GM21360 (cell line): ENCODE measurements at regions not wholly inside any gene's neighbourhood (a gene's known extent, or its start where the extent isn't known, plus 50 kb on each side); places are given as distances from the start of the nearest gene placed in this dataset.
"Not testable (repeated sequence)": the region's sequence is repeated elsewhere in the genome, so short reads cannot be mapped to it uniquely, and the experiment has no call there.

Source experiments
- ATAC-seq: cut with Tn5 transposase; IDR thresholded peaks from one replicate; pipeline ENCODE4 v1.9.1; 2021; ENCODE audit warnings: mild to moderate bottlenecking, moderate library complexity; ENCODE audit not compliant: unreplicated experiment

- not testable (repeated sequence) for ATAC-seq
Observed at GRCh38 chr15:84360902-84361301, 125.3 kb downstream of the GOLGA6L4 start.

- not testable (repeated sequence) for ATAC-seq
Observed at GRCh38 chr15:84384421-84384820, 148.8 kb downstream of the GOLGA6L4 start.

DNA sequence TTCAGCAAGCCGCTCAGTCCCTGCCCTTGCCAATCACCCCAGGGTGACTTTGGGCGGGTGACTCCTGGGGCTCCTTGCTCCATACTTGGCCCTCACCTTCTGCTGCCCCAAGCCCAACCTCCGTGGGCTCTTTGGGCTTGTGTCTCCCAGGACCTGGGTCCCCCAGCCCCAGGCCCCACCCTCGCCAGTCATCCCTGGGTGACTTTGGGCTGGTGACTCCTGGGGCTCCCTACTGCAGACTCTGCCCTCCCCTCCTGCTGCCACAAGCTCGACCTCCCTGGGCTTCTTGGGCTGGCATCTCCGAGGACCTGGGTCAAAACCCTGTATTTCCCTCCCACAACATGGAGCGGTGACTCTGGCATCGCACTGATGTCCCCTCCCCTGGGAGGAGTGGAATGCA, 151.5 kb downstream of the GOLGA6L4 start:
- no peak for ATAC-seq

GRCh38 chr15:84388201-84388600, 152.6 kb downstream of the GOLGA6L4 start:
- ATAC-seq, result not testable (repeated sequence)

DNA sequence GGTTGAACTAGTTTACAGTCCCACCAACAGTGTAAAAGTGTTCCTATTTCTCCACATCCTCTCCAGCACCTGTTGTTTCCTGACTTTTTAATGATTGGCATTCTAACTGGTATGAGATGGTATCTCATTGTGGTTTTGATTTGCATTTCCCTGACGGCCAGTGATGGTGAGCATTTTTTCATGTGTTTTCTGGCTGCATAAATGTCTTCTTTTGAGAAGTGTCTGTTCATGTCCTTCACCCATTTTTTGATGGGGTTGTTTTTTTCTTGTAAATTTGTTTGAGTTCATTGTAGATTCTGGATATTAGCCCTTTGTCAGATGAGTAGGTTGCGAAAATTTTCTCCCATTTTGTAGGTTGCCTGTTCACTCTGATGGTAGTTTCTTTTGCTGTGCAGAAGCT, 153.1 kb downstream of the GOLGA6L4 start:
- ATAC-seq, result not testable (repeated sequence)

DNA sequence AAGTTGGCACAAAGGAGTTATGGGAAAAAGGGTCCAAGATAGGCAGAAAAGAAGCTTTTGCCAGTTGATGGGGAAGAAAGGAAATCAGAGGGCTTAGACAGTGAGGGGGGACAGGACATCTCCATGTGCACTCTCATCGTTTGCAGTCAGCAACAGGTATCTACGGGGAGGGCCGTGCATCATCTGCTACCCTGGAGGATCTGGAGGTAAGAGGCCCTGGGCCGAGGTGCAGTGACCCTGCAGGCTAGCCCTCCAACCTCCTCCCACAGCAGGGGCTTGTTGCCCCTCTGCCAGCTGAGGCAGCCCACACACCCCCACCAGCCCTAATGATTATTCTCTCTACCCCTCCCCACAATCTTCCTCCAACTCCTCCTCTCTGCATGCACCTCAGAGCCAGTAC, 154.8 kb downstream of the GOLGA6L4 start:
- not testable (repeated sequence) for ATAC-seq

- no peak for ATAC-seq
Observed at GRCh38 chr15:84391191-84391590, 155.6 kb downstream of the GOLGA6L4 start.

- not testable (repeated sequence) for ATAC-seq
Observed at GRCh38 chr15:84392020-84392419, 156.4 kb downstream of the GOLGA6L4 start.

DNA sequence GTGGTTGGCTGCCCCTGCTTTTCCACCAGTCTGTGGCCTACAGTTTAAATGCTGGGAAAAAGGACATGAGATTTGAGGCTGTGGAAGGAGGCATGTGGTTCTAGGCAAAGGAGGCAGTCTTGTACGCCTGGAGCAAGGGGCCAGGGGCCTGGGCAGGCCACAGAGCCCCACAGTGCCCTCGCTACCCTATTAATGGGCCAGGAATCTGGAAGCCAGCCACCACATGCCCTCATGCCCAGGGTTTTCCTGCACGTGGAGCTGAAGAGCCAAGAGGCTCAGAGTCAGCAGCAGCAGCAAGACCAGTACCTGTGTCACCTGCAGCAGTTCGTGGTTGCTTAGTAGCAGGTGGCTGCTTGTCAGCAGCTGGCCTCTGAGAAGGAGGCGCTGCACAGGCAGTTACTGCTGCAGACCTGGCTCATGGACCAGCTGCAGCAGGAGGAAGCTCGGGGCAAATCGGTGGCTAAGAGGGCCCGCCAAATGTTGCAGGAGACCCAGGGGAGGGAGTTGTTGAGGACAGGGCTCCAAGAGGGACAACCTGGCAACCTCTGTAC, 157.9 kb downstream of the GOLGA6L4 start:
- not testable (repeated sequence) for ATAC-seq

DNA sequence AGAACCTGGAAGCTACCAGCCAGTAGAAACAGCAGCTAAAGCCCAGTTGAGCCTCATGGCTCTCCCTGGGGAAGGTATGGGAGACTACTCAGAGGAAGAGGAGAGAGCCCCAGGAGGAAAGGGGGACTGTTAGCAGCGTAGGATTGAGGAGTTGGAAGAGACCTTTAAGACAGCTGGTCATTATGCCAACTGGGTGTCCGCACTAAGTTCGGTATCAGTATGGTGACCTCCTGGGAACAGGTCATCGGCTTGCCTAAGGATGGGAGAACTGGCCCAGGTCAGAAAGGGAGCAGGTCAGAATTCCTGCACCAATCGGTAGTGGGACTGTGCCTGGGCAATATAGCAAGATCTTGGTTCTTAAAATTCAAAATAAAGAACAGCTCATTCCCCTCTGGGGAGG, 158.4 kb downstream of the GOLGA6L4 start:
- not testable (repeated sequence) for ATAC-seq

DNA sequence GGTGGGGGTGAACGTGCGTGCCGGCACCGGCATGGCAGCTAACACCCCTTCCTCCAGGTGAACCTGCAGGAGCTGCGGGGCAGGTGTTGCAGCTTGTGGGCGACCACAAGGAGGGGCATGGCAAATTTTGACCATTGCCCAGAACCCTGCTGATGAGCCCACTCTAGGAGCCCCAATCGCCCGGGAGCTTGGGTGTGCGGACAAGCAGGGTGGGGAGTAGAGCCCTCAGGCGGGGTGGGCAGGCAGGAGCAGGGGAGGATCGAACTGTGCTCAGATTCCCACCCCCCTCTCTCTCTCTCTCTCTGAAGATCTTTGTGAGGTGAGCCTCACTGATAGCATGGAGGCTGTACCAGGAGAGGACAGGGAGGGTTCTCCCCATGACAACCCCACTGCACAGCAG, 159.8 kb downstream of the GOLGA6L4 start:
- not testable (repeated sequence) for ATAC-seq

GRCh38 chr15:84395881-84396280, 160.3 kb downstream of the GOLGA6L4 start:
- ATAC-seq, result not testable (repeated sequence)

GRCh38 chr15:84397066-84397465, 161.5 kb downstream of the GOLGA6L4 start:
- ATAC-seq, result not testable (repeated sequence)

- not testable (repeated sequence) for ATAC-seq
Observed at GRCh38 chr15:84398087-84398486, 162.5 kb downstream of the GOLGA6L4 start.

GRCh38 chr15:84398763-84399701, 163.5 kb downstream of the GOLGA6L4 start:
- no peak for ATAC-seq

GRCh38 chr15:84400017-84400740, 164.6 kb downstream of the GOLGA6L4 start:
- no peak for ATAC-seq

DNA sequence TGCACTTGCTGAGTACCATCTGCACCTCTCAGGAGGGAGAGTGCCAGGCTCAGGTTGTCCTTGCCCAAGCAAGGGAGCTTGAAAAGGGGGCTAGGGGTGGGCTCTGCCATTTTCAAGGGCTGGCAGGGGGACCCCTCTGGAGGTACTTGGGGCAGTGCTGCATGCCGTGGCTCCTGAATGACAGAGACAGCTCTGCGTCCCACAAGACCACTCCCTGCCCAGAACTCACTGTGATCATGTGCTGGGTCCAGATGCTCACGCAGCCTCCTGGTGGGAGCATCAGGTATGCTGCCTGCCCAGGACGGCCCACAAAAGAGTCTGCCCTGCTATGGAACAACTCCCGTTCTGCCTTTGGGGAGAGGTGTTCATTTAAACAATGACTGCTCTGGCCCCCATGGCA, 165.2 kb downstream of the GOLGA6L4 start:
- ATAC-seq, result no peak

- not testable (repeated sequence) for ATAC-seq
Observed at GRCh38 chr15:84401461-84401860, 165.9 kb downstream of the GOLGA6L4 start.

DNA sequence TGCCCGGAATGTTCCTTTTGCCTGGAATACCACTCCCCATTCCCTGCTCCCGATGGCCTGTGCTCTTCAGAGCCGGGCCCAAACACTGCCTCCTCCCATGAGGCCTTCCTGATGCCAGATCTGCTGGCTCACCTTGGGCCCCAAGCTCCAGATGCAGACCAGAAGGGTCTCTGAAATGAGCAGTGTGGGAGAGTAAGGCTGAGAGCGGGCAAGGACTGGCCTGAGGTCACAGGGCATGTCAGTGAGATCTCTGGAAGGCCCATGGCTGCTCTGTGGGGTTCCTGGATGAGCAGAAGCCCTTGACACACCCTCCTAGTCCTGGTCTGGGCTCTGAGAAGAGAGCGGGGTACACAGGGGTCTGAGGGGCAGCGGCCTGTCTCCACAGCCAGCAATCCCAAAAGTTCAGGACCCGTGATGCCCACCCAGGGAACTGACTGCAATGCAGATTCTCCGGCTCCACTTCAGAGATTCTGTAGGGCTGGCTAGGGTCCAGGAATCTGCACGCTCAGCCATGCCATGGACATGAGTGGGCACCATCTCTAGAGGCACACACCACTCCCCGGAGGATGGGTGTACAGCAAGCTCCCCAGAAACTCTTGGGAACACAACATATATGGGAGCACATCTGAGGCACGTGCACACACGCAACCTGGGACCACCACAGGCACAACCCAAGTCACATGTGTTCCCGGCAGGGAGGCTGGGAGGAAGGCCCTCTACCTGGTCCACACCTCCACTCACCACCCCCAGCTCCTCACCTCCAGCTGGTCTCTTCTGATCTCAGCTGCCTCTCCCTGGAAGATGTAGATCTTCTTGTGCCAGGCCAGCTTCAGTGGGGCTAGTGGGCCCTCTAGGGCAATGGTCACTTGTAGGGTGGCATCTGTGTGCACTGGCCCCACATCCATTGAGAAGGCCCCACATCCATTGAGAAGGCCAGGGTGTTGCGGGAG, 166.6 kb downstream of the GOLGA6L4 start:
- ATAC-seq, result not testable (repeated sequence)

GRCh38 chr15:84402856-84403608, 167.5 kb downstream of the GOLGA6L4 start:
- ATAC-seq, result no peak
